ENCODE measurements at regions not wholly inside any gene's neighbourhood (a gene's known extent, or its start where the extent isn't known, plus 50 kb on each side); places are given as distances from the start of the nearest gene placed in this dataset.

- TF ChIP-seq EZH2 (IDR thresholded peaks at IDR 0.05; ENCODE audit: insufficient read depth, poor library complexity, severe bottlenecking) = no peak
- TF ChIP-seq EZH2phosphoT487 (IDR thresholded peaks at IDR 0.05; ENCODE audit: insufficient read depth, low read depth) = no peak
Measured at GRCh38 chr20:6959900-6960312, 192.4 kb downstream of the BMP2 start.

Measured in GM23248 (cell line).